HT1080 (cell line): ENCODE measurements at regions not wholly inside any gene's neighbourhood (a gene's known extent, or its start where the extent isn't known, plus 50 kb on each side); places are given as distances from the start of the nearest gene placed in this dataset.
A peak's percentile ranks its signal among the peaks of the same experiment; 100 is the strongest.
"Not testable (repeated sequence)": the region's sequence is repeated elsewhere in the genome, so short reads cannot be mapped to it uniquely, and the experiment has no call there.

ENCODE experiments used
- DNase-seq: peaks from one replicate; pipeline ENCODE4 v3.0.0-alpha.2; 2015; ENCODE audit warnings: low read depth

- DNase-seq = no peak
Observed at GRCh38 chr4:75287738-75288517, 226.3 kb downstream of the RCHY1 start.

GRCh38 chr4:75285837-75286236, 228.4 kb downstream of the RCHY1 start:
- no peak for DNase-seq

- no peak for DNase-seq
Observed at GRCh38 chr4:75284831-75285230, 229.4 kb downstream of the RCHY1 start.

GRCh38 chr4:75280461-75280860, 233.7 kb downstream of the RCHY1 start:
- not testable (repeated sequence) for DNase-seq

- no peak for DNase-seq
Observed at GRCh38 chr4:75259306-75259705, 254.9 kb downstream of the RCHY1 start.

DNA sequence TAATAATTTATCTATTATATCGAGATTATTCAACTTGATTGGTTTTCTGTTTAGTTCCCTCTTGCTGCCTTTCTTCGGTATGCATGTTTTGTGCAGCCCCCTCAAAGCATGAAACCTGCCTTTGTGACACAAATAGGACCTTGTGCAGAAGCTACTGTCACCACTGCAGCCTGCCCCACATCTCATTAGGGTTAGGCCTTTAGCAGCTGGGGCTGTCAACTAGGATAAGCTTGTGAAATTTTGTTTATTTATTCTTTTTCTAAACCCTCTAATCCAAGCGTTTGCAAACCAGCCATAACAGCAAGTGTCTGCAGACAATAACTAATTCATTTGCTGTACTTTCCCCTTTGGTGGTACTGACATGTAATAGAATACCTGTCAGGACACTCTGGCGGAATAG, 258.9 kb downstream of the RCHY1 start:
- no peak for DNase-seq

DNA sequence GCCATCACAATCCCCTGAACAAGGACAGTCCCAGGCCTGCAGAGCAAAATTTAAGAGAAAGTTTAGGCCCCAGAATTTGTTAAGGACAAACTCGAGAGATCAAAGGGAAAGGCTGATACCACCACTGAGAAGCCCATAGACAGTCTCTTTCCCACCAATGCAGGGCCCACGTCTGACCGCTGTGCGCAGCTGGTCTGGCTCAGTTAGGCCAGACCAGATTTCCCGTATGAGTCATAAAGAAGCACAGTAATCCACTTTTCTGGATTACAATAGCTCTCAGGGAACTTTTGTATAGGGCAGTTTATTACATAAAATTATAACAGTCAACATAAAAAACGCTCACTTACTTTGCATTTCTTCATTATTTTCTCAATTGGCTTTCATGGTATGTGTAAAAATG, 259.5 kb downstream of the RCHY1 start:
- peak; percentile 75 for DNase-seq

GRCh38 chr4:75253094-75253493, 261.1 kb downstream of the RCHY1 start:
- not testable (repeated sequence) for DNase-seq

- no peak for DNase-seq
Observed at GRCh38 chr4:75251547-75251946, 262.7 kb downstream of the RCHY1 start.

GRCh38 chr4:75249739-75250138, 264.5 kb downstream of the RCHY1 start:
- no peak for DNase-seq

DNA sequence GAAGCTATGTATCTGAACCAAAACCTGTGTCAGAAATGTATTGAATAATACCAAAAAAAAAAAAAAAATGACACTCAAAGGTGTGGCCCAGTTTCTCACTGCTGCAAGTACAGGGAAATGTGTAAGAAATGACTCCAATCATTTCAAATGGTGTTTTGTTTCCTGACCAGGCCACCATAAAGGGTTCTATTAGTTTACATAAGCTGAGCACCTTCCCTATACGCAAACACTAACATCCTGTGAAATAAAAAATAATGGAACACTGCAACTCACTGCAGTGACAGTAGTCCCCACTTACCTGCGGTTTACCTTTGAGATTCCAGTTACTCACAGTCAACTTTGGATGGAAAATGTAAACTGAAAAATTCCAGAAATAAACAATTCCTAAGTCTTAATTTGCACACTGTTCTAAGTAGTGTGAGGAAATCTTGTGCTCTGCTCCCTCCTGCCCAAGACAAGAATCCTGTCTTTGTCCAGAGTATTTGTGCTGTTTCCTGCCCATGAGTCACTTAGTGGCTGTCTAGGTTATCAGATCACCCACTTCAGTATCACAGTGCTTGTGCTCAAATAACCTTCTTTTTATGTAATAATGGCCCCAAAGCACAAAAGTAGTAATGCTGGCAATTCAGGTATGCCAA, 265.3 kb downstream of the RCHY1 start:
- peak; percentile 75 for DNase-seq

GRCh38 chr4:75244325-75244724, 269.9 kb downstream of the RCHY1 start:
- DNase-seq = no peak

GRCh38 chr4:75243570-75243969, 270.6 kb downstream of the RCHY1 start:
- no peak for DNase-seq

GRCh38 chr4:75235359-75235951, 278.7 kb downstream of the RCHY1 start:
- DNase-seq = no peak

GRCh38 chr4:75232546-75232945, 281.7 kb downstream of the RCHY1 start:
- no peak for DNase-seq

- no peak for DNase-seq
Observed at GRCh38 chr4:75229806-75230570, 284.2 kb downstream of the RCHY1 start.

DNA sequence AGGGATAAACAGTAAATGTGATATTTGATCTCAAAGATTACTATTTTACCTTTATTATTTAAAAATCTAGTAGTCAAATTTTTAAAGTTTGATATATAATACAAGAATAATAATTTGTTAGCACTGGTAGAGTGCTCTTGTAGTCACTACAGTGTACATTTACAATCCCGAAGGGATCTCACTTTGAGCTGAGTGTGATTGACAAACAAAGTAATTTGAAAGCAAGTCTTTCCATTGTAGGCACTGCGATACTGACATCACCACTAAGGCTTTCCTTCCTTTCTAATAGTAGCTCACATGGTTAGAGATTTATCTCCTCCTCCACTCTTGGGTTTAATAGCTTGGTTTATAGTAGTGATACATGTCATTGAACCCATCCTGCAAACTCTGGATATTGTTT, 280.6 kb downstream of the PARM1 start:
- DNase-seq = no peak

DNA sequence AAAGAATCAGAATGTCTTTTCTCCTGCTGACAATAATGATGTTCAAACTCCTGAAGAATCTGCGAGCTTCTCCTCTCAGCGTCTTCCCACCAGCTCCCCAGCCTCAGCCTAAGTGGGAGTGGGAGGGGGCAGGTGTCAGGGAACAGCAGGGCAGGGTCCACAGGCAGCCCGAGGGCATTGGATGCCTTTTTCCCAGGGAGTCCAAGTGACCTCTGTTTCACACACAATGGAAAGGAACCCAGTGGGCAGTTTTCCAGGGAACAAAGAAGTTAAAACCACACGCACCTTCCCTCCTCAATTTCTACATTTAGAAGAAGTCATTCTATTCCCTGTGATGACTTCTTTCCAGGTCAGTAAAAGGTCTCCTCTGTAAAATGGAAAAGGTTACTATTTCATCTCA, 278.5 kb downstream of the PARM1 start:
- DNase-seq = no peak

DNA sequence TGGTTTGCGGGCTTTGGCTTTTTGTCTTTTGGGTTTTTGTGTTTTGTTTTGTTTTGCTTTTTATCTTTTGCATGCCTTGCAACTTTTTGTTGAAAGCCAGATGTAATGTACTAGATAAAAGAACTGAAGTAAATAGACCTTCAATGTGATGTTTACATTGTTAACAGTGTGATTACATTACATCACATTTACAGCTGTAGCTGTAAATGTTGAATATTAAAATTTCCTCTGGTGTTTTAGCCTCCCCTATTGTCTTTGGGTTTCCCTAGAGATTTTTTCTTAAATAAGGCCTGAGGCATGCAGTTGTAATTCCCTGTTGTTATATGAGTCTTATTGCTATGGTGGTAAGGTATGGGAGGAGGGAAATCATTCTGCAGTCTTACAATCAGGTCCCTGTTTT, 275.0 kb downstream of the PARM1 start:
- no peak for DNase-seq

DNA sequence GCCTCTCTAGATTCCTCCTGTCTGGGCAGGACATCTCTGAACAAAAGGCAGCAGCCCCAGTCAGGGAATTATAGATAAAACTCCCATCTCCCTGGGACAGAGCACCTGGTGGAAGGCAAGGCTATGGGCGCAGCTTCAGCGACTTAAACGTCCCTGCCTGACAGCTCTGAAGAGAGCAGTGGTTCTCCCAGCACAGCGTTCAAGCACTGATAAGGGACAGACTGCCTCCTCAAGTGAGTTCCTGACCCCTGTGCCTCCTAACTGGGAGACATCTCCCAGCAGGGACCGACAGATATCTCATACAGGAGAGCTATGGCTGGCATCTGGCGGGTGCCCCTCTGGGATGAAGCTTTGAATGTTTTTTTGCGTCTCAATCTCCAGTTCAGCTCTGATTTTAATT, 262.2 kb downstream of the PARM1 start:
- DNase-seq = no peak

GRCh38 chr4:75194180-75194579, 261.3 kb downstream of the PARM1 start:
- DNase-seq = no peak

- DNase-seq = not testable (repeated sequence)
Observed at GRCh38 chr4:75192182-75192581, 259.3 kb downstream of the PARM1 start.
